ENCODE measurements at regions not wholly inside any gene's neighbourhood (a gene's known extent, or its start where the extent isn't known, plus 50 kb on each side); places are given as distances from the start of the nearest gene placed in this dataset.

- no peak for TF ChIP-seq CTCF (IDR thresholded peaks at IDR 0.05; ENCODE audit: poor library complexity)
- no peak for TF ChIP-seq EZH2 (IDR thresholded peaks at IDR 0.05; ENCODE audit: borderline replicate concordance)
- TF ChIP-seq EZH2phosphoT487 (IDR thresholded peaks at IDR 0.05; ENCODE audit: low read depth, severe bottlenecking, unreplicated experiment) = no peak
Measured at GRCh38 chr15:35208353-35208752, 123.3 kb upstream of the NANOGP8 start.
